Retinal pigment epithelial cell (primary cell): ENCODE measurements at regions not wholly inside any gene's neighbourhood (a gene's known extent, or its start where the extent isn't known, plus 50 kb on each side); places are given as distances from the start of the nearest gene placed in this dataset.

Source experiments
- DNase-seq: peaks from one replicate; pipeline ENCODE4 v3.0.0-alpha.2; 2010; ENCODE audit warnings: low read depth
- H3K4me3 ChIP-seq: 2 replicates; pipeline ENCODE4 v1.5.1; 2011; ENCODE audit warnings: mild to moderate bottlenecking, low read length, control low read depth, moderate library complexity
- TF ChIP-seq, protein P1 (sequence below): conservative IDR thresholded peaks from 2 replicates; pipeline ENCODE4 v1.5.1; 2011; ENCODE audit warnings: low read depth, low read length, control low read depth, inconsistent platforms

DNA sequence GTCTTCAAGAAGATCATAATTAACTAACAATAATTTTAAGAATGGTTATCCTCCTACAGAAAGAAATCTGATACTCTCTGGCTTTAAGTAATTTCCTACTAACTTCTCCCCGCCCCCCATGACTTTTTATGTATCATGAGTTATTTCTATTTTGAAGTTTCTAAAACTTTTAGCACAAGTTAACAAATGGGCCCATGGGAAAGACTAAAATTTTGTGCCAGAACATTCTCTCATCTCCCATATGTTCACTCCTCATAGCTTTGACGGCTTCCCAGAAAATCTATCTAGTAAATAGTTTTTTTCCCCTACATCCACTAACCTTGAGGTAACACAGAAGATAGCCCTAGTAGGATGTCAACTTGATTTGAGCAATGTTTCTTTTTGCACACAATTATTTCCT is 148.3 kb downstream of the POSTN start:
- TF ChIP-seq, protein P1, sequence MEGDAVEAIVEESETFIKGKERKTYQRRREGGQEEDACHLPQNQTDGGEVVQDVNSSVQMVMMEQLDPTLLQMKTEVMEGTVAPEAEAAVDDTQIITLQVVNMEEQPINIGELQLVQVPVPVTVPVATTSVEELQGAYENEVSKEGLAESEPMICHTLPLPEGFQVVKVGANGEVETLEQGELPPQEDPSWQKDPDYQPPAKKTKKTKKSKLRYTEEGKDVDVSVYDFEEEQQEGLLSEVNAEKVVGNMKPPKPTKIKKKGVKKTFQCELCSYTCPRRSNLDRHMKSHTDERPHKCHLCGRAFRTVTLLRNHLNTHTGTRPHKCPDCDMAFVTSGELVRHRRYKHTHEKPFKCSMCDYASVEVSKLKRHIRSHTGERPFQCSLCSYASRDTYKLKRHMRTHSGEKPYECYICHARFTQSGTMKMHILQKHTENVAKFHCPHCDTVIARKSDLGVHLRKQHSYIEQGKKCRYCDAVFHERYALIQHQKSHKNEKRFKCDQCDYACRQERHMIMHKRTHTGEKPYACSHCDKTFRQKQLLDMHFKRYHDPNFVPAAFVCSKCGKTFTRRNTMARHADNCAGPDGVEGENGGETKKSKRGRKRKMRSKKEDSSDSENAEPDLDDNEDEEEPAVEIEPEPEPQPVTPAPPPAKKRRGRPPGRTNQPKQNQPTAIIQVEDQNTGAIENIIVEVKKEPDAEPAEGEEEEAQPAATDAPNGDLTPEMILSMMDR = no peak
- no peak overlapping the region for H3K4me3 ChIP-seq
- no peak for DNase-seq

DNA sequence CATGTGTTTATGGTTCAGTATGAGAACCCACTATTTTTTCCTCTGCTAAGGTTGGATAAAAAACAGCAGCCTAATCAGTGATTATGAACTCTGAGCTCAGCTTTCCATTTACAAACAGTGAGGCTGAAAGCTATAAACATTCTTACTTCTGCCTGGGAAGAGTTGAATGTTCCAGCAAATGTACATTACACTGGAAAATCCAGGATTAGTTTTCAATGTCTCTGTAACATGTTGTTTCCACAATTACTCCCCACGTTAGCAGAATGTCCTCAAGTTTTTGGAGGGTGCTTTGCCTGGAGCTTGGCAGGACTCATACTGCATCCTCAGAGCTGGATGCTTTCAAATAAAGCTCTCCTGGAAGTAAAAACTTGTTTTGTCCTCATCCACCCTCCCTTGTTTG is 150.4 kb downstream of the POSTN start:
- TF ChIP-seq, protein P1 = no peak
- no peak overlapping the region for H3K4me3 ChIP-seq
- DNase-seq = peak; percentile 29

DNA sequence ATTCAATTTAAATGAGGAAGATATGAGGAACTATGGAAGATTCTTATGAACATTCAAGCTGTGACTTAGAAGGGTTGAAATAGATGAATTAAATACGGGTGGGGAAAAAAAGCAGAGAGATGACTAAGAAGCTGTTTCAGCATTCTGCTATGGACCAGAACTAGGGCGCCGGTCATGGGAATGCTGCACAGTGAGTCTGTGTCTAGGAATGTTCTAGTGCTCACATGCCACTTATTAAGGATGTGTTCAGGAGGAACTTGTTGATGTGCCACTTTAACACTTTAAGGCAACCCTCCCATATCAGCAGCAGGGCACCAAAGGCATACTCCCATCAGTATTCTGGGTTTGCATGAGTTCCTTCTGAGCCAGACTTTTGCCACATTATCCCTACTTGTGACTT is 152.1 kb downstream of the POSTN start:
- peak; percentile 96 for DNase-seq
- TF ChIP-seq, protein P1 = no peak
- no peak overlapping the region for H3K4me3 ChIP-seq

DNA sequence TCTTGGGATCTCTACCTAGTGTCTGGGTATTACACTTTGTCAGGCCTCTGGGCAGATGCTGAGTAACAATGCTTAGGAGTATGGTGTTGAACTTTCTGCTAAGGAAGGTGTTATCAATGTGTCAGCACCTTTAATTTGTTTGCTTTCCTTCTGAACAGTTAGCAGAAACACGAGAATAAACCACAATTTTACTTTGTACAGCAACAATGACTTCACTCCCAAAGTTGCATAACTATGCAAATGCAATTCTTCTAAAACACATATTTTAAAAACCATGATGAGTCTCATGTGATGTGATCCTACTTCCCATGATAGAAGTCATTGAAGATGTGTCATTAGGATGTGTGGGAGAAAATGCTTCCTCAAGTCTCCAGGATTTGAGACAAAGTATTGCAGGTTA is 155.0 kb downstream of the POSTN start:
- no peak overlapping the region for H3K4me3 ChIP-seq
- DNase-seq = no peak
- TF ChIP-seq, protein P1 = no peak

DNA sequence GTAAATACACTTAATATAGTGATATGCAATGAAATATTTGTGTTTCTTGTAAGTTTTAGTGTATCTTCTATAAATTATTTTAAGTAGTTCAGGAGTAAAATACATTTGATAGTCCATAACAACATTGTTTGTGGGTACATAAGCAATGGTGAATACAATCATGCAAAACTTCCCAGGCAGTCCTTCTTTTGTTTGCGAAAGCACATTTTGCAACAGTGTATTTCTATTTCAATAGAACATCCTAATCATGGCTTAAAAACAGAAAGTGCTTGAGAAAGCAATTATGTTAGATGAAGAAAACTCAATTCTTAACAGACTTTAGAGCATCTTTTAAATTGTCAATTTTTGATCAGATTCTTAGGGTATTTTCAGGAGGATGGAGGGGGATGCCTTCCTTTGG is 155.6 kb downstream of the POSTN start:
- H3K4me3 ChIP-seq = no peak overlapping the region
- TF ChIP-seq, protein P1 = no peak
- DNase-seq = no peak

DNA sequence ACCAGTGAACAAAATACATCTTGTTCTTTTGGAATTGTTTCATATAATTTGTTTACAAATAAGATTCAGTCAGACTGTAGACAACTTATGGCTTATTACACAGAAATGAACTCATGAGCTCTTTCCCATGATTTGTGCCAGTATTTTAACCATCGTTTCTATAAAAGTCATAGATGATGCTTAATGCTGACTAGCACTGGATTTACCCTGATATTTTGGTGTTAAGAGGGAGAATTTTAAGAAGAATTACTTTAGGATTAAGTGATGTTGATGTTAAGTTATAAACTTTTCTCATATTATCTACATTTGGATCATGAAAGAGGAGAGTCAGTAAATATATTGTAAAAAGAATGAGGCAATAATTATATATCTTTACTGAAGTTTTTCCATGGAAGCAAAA is 162.7 kb downstream of the POSTN start:
- no peak overlapping the region for H3K4me3 ChIP-seq
- TF ChIP-seq, protein P1 = no peak
- no peak for DNase-seq

DNA sequence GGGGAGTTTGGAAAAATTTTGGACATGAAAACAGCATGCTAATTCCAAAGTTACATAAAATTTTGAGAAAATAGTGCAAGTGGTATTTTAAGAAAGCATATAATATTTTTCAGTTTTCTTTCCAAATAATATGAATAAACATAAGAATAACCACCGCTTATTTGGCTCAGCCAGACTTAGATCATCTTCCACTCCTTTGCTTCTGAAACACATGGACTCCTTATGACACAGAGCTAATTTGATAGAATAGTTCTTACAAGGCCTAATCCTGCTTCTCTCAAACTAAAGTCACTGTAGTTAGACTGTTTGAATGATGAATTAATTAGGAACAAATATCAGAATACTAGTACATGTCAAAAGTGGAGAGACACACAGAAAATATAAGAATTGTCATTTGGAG is 165.5 kb downstream of the POSTN start:
- H3K4me3 ChIP-seq = no peak overlapping the region
- TF ChIP-seq, protein P1 = no peak
- DNase-seq = no peak
